Gastroesophageal sphincter (tissue), 3 donors: ENCODE measurements at regions not wholly inside any gene's neighbourhood (a gene's known extent, or its start where the extent isn't known, plus 50 kb on each side); places are given as distances from the start of the nearest gene placed in this dataset.

ENCODE experiments used
- EP300 ChIP-seq: sonication (generic); formaldehyde crosslinking; IDR thresholded peaks from one replicate; pipeline ENCODE4 v1.6.1; 2017; ENCODE audit warnings: antibody characterized with exemption, mild to moderate bottlenecking
- POLR2AphosphoS5 ChIP-seq: sonication (generic); formaldehyde crosslinking; IDR thresholded peaks from one replicate; pipeline ENCODE4 v1.6.1; 2017; ENCODE audit warnings: antibody characterized with exemption
- TF ChIP-seq, protein P1 (sequence below), 4 experiments: fragments of 200-600 bp in 2 of 4; fragments of 450-650 bp in 2 of 4; sonication (generic) in 1 of 4; IDR thresholded peaks; one replicate each; pipeline ENCODE4 v1.5.1; 2017 to 2019; ENCODE audit warnings: antibody characterized with exemption in 4 of 4, mild to moderate bottlenecking in 2 of 4, moderate library complexity in 2 of 4

DNA sequence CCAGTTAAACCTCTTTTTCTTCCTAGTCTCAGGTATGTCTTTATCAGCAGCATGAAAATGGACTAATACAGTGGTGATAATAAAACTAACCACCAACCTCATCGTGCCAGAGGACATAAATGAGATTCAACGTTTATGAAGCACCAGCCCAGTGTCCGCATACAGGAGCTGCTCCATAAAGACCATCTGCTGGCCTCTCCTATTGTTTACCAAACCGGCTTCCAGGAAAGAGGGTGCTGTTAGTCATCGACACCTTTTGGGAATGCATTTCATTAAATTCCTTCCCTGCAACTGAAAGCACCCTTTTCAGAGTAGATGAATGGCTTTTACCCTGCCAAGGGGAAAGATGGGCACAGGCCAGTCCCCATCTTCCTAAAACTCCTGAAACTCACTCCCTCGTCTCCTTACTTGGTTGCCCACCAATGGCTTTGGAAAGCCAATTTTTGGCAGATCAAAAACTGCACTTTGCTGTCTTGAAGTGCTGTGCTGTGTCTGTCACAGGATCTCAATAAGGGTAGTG lies 122.1 kb downstream of the AQP9 start:
- no peak for TF ChIP-seq EP300
- TF ChIP-seq, protein P1, sequence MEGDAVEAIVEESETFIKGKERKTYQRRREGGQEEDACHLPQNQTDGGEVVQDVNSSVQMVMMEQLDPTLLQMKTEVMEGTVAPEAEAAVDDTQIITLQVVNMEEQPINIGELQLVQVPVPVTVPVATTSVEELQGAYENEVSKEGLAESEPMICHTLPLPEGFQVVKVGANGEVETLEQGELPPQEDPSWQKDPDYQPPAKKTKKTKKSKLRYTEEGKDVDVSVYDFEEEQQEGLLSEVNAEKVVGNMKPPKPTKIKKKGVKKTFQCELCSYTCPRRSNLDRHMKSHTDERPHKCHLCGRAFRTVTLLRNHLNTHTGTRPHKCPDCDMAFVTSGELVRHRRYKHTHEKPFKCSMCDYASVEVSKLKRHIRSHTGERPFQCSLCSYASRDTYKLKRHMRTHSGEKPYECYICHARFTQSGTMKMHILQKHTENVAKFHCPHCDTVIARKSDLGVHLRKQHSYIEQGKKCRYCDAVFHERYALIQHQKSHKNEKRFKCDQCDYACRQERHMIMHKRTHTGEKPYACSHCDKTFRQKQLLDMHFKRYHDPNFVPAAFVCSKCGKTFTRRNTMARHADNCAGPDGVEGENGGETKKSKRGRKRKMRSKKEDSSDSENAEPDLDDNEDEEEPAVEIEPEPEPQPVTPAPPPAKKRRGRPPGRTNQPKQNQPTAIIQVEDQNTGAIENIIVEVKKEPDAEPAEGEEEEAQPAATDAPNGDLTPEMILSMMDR (IDR thresholded peaks at IDR 0.05) = no peak
- no peak for TF ChIP-seq POLR2AphosphoS5
